ENCODE measurements at regions not wholly inside any gene's neighbourhood (a gene's known extent, or its start where the extent isn't known, plus 50 kb on each side); places are given as distances from the start of the nearest gene placed in this dataset.

- DNase-seq, result no peak
- ATAC-seq, result no peak
- intact Hi-C loops (cut with DNase I, micrococcal nuclease), result no loop called here
Observed at GRCh38 chr9:115980976-115981375, 172.6 kb upstream of the PAPPA start.

GRCh38 chr9:115983366-115983765 lies 170.2 kb upstream of the PAPPA start:
- no peak for DNase-seq
- intact Hi-C loops (cut with DNase I, micrococcal nuclease), result no loop called here

GRCh38 chr9:115985657-115986056 lies 167.9 kb upstream of the PAPPA start:
- intact Hi-C loops (cut with DNase I, micrococcal nuclease), result no loop called here
- ATAC-seq (no peak), DNase-seq (no peak)

More at GRCh38 chr9:115983366-115983765, 170.2 kb upstream of the PAPPA start:
- ATAC-seq, result no peak

- intact Hi-C loops (cut with DNase I, micrococcal nuclease), result no loop called here
- no peak for ATAC-seq
- no peak for DNase-seq
Observed at GRCh38 chr9:115986508-115986907, 167.1 kb upstream of the PAPPA start.

DNA sequence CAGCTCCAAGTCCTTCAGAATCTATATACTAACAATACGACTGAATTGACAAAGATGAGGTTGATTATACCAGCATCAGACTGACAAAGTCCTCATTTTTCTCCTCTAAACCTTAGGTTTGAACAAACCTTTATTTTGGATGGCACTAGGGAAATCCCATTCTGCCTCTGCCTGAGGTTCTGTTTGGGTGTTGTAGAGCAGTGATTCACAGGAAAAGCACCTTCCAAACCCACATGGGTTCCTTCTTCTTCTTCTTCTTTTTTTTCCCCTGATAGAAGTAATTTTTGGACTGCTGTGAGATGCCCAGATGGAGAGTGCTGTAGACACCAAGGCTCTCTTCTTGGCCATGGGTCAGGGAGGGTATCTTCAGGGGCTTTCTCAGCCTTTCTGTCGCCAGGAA lies 164.9 kb upstream of the PAPPA start:
- intact Hi-C loops (cut with DNase I, micrococcal nuclease), result no loop called here
- no peak for ATAC-seq
- DNase-seq, result no peak

GRCh38 chr9:115989831-115990230 lies 163.8 kb upstream of the PAPPA start:
- intact Hi-C loops (cut with DNase I, micrococcal nuclease), result no loop called here
- no peak for DNase-seq
- ATAC-seq, result no peak

DNA sequence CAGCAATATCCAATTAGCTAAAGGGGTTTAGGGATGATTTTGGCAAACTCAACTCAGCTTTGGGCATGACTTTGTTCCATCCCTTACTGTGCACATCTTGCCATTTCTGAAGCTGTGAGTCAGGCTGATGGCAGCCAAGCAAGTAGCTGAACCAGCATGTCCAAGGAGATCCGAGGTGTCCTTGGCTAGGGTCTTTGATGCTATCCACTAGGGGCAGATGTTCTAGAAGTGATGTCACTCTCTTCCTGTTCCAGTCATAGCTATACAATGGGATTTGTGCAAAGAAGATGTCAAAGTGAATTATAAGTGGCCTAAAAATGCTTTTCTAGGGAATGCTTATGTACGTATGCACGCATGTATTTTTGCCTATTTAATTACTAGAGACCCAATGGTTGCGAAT lies 160.8 kb upstream of the PAPPA start:
- ATAC-seq, result no peak
- no peak for DNase-seq
- intact Hi-C loops (cut with DNase I, micrococcal nuclease), result no loop called here

- ATAC-seq, result no peak
- intact Hi-C loops (cut with DNase I, micrococcal nuclease), result no loop called here
- DNase-seq, result no peak
Observed at GRCh38 chr9:115997923-115998322, 155.7 kb upstream of the PAPPA start.

- intact Hi-C loops (cut with DNase I, micrococcal nuclease), result no loop called here
- DNase-seq, result no peak
- ATAC-seq, result no peak
Observed at GRCh38 chr9:115998666-115999065, 154.9 kb upstream of the PAPPA start.

DNA sequence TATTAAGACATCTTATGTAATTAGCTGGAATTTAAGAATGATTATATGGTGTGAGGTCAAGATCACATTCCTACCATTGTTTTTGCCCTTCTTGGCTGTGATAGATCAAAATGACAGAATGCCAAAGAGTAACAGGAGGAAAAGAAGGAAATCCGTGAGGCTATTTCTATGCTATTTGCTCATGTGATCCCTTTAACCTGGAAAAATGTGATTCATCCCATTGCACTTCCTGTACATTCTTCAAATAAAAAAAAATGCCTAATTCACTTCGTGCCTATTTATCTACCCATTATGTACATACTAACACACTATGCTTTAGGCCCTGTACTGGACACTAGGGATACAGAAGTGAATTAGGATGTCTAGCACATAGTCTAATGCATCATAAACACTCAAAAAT lies 154.1 kb upstream of the PAPPA start:
- intact Hi-C loops (cut with DNase I, micrococcal nuclease), result no loop called here
- DNase-seq, result no peak
- ATAC-seq, result no peak

DNA sequence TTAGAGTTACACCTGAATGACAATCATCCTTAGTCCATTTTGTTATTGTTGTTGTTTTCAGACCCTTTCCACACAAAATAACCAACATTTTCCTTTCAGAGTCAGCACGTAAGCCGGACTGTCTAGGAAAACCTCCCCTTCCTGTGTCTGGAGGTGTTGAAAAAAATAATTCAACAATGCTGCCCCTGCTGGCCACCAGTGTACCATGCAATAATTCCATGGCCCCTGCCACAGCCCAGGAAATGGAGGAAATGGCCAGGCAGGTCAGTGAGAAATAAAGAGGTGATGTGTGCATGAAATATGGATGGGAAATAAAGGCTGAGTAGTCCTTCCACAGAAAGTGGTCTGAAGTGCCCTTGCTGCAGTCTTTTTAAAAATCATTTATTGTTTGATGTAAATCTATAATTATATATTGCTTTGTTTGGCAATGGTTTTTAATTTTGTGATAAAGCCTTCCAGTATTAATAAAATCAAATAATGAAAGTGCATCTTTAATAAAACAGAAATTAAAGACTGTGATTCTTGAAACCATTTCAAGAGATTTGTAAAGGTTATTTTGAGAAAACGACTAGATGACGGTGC lies 152.8 kb upstream of the PAPPA start:
- peak in 1 of 2 donors; percentile 10 for DNase-seq
- ATAC-seq, result peak; percentile 45
- intact Hi-C loops (cut with DNase I, micrococcal nuclease), result no loop called here

DNA sequence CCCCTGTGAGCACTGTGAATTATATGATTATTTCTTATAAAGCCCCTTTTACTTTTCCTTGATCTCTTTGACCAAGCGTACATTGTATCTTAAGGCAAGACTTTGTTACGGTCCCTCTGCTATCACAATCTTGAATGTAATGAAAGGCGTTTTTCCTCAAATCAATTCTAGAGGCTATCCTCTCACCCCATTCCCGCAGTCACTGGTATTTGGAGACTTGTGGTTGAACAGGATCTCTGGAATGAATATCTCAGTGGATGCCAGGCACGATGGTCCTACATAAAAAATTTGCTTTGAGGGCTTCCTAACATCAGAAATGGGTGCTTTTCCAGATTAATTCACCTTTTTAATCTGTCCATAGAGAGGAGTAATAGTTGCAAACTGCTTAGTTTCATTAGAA lies 151.4 kb upstream of the PAPPA start:
- intact Hi-C loops (cut with DNase I, micrococcal nuclease), result no loop called here
- ATAC-seq (no peak), DNase-seq (no peak)

GRCh38 chr9:116002624-116003023 lies 151.0 kb upstream of the PAPPA start:
- DNase-seq, result no peak
- intact Hi-C loops (cut with DNase I, micrococcal nuclease), result no loop called here
- no peak for ATAC-seq

DNA sequence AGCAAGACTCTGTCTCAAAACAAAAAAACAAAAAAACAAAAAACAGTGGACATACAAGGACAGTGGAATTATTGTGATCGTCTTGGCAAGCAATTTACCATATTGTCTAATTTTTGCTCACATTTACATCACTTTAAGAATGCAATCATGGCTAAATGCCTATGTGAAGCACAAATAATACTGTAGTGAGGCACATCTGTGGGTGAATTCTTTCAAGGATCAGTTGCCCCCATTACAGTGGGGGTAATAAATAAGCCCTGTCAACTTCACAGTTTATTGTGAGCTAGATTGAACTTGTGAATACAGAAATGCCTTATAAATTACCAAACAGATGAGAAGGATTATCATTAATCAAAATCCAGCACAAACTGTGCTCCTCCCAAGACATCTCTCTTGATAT lies 150.2 kb upstream of the PAPPA start:
- intact Hi-C loops (cut with DNase I, micrococcal nuclease), result no loop called here
- ATAC-seq (no peak), DNase-seq (no peak)

GRCh38 chr9:116005205-116005604 lies 148.4 kb upstream of the PAPPA start:
- DNase-seq, result no peak
- ATAC-seq, result no peak
- intact Hi-C loops (cut with DNase I, micrococcal nuclease), result no loop called here

- intact Hi-C loops (cut with DNase I, micrococcal nuclease), result no loop called here
- ATAC-seq, result no peak
- no peak for DNase-seq
Observed at GRCh38 chr9:116007824-116008223, 145.8 kb upstream of the PAPPA start.

DNA sequence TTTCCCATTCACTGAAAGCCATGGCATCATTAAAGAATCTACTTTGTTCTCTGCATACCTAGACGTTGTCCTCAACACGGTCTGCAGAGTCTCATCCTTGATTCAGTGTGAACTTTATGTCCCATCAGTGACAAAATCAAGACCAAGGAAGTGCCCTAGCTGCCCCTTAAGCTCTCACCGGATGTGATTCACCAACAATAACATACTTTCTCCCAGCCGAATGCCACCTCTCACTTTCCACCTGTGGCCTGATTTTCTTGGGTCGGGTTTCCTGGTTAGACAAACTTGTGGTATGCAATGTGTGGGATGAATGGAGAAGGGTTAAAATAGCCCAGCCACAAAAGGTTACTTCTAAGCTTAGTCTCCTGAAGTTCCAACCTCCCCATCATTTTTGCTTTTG lies 145.3 kb upstream of the PAPPA start:
- intact Hi-C loops (cut with DNase I, micrococcal nuclease), result no loop called here
- no peak for ATAC-seq
- DNase-seq, result no peak

GRCh38 chr9:116009420-116009819 lies 144.2 kb upstream of the PAPPA start:
- ATAC-seq, result no peak
- intact Hi-C loops (cut with DNase I, micrococcal nuclease), result no loop called here
- DNase-seq, result no peak

- intact Hi-C loops (cut with DNase I, micrococcal nuclease), result no loop called here
- ATAC-seq (no peak), DNase-seq (no peak)
Observed at GRCh38 chr9:116015855-116016254, 137.7 kb upstream of the PAPPA start.

DNA sequence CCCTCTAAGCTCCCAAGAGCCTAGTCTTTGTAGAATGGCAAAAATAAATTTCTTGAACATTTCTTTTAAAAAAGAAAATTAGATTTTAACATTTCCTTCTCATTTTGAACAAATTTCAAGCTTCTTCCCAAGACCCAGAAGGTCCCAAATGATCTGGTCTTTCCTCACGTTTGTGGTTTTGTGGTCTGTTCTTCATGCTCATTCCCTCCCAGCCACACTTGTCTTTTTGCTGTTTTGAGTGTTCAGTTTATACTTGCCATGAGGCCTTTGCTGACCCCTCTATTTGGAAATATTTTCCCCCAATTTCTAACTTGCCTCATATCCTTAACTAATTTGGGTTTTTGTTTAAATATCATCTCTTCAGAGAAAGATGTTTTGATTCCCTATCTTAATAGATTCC lies 133.4 kb upstream of the PAPPA start:
- intact Hi-C loops (cut with DNase I, micrococcal nuclease), result no loop called here
- ATAC-seq (no peak), DNase-seq (no peak)

DNA sequence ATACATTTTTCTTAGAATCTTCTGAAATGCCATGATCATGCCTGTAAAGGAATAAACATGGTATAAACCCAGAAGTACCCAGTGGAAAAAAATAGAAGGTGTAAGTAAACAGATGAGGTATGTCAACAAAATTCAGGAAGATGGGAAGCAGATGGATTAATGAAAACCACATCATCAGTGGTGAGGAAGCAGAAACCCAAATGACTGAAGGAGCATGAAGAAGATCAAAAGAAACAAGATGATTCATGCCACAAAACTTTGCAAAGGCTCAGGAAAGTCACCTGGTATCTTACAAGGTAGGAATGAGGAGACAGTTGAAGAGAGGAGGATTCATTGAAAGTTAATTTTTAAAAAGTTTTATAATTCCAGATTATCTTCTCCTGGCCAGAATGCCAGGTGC lies 132.8 kb upstream of the PAPPA start:
- intact Hi-C loops (cut with DNase I, micrococcal nuclease), result no loop called here
- no peak for ATAC-seq
- DNase-seq, result no peak

GRCh38 chr9:116027096-116027495 lies 126.5 kb upstream of the PAPPA start:
- intact Hi-C loops (cut with DNase I, micrococcal nuclease), result no loop called here
- ATAC-seq (no peak), DNase-seq (no peak)

All from left colon (tissue), 2 donors.